UCSD-AML1 (cell line): ENCODE measurements at regions not wholly inside any gene's neighbourhood (a gene's known extent, or its start where the extent isn't known, plus 50 kb on each side); places are given as distances from the start of the nearest gene placed in this dataset.
"Not testable (repeated sequence)": the region's sequence is repeated elsewhere in the genome, so short reads cannot be mapped to it uniquely, and the experiment has no call there.

Experiments
- DNase-seq: peaks from one replicate; lab custom pipeline; 2025; ENCODE audit not compliant: unreplicated experiment; lab: John Stamatoyannopoulos, UW

GRCh38 chr14:106714446-106715428 lies 1188.4 kb downstream of the TMEM121 start:
- not testable (repeated sequence) for DNase-seq

GRCh38 chr14:106717544-106717943 lies 1191.2 kb downstream of the TMEM121 start:
- not testable (repeated sequence) for DNase-seq

DNA sequence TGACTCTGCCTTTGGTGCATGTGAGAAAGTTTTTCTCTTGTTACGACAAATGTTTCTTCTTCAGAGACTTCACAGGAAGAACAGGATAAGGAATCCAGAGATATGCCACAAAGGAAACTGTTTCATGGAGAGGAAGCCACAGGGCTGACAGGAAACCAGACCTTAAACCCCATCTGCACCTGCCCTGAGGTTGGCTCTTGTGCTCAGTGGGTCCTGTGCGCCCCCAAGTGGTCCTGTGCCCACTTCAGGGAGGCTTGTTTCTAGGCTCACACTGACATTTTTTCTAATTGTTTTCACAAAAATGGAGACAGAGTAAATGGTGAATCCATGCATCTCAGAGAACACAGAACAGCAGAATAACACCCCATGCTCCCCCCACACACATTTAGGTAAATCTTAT lies 1193.5 kb downstream of the TMEM121 start:
- not testable (repeated sequence) for DNase-seq

DNA sequence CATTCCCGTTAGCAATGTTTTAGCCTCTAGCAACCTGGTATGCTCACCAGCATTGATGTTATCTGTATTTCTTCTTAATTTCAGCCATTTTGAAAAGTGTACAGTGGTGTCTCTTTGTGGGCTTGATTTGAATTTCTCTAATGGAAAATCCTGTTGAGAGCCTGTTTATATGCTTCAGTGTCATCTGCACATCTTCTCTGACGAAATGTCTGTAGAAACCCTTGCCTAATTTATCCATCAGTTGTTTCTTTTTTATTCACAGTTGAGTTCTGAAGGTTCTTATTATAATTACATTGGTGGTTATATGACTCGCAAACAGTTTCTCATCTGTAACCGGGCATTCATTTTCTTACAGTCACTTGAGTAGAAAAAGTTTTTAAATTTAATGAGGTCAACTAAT lies 1195.5 kb downstream of the TMEM121 start:
- DNase-seq = not testable (repeated sequence)

DNA sequence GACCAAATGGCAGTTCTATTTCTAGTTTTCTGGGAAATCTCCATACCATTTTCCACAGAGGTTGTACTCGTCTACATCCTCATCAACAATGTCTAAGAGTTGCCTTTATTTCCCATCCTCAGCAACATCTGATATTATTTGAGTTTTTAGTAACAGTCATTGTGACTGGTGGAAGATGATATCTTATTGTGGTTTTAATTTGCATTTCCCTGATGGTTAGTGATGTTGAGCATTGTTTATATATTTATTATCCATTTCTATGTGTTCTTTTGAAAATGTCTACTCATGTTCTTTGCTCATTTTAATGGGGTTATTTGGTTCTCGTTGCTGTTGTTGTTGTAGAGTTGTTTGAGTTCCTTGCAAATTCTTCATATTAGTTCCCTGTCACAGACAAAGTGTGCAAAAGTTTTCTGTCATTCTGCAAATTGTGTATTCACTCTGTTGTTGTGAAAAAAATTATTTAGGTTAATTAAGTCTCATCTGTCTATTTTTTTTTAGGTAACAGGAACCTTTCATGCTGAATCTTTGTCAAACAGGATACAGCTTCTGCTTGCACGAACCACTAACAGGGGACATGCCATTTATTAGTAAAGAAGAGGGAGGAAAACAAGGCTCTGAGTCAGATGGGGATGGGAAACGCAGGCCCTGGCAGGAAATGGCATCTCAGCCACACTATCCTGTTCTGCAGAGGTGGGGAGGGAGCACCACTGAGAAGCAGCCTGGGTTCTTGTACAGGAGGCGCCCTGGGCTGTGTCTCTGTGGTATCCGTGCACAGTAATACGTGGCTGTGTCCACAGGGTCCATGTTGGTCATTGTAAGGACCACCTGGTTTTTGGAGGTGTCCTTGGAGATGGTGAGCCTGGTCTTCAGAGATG lies 1196.7 kb downstream of the TMEM121 start:
- not testable (repeated sequence) for DNase-seq

- not testable (repeated sequence) for DNase-seq
Observed at GRCh38 chr14:106727962-106728361, 1201.6 kb downstream of the TMEM121 start.

GRCh38 chr14:106728611-106729010 lies 1202.2 kb downstream of the TMEM121 start:
- DNase-seq = no peak

DNA sequence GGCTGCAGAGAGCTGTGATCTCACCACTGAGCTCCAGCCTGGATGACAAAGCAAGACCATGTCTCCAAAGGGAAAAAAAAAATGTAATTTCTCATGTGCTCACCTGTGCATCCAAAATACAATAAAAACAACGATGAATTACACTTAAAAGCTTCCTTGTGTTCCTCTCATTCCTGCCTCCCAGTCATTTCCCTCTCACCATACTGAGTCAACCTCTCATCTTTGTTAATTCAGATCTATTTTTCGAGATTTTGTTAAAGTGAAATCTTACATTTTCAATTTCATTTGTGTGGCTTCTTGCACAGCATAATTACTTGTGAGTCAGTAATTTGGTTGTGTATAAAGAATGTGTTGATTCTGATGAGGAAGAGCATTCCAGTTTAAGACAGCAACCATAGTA lies 1203.2 kb downstream of the TMEM121 start:
- no peak for DNase-seq

DNA sequence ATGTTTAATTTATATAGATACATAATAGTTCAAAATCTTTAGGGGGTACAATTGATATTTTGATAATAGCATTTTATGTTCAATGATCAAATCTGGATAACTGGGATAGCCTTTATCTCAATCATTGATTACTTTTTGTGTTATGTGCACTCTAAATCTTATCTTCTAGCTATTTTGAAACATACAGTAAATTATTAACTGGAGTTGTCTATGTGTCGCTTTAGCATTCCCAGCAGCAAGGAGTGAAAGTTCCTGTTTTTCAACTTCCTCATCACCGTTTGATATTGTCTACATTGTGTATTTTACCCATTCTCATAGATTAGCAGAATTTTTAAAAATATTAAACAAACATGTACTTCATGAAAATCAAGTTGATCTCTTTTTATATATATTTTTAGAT lies 1207.4 kb downstream of the TMEM121 start:
- no peak for DNase-seq

DNA sequence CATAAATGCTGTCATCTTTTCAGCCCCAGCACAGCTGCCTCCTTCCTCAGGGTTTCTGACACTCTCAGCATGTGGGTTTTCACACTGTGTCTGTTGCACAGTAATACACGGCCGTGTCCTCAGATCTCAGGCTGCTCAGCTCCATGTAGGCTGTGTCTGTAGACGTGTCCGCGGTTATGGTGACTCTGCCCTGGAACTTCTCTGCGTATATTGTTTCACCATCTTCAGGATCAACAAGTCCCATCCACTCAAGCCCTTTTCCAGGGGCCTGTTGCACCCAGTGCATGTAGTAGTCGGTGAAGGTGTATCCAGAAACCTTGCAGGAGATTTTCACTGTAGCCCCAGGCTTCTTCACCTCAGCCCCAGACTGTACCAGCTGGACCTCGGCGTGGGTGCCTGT lies 1210.6 kb downstream of the TMEM121 start:
- DNase-seq = no peak

DNA sequence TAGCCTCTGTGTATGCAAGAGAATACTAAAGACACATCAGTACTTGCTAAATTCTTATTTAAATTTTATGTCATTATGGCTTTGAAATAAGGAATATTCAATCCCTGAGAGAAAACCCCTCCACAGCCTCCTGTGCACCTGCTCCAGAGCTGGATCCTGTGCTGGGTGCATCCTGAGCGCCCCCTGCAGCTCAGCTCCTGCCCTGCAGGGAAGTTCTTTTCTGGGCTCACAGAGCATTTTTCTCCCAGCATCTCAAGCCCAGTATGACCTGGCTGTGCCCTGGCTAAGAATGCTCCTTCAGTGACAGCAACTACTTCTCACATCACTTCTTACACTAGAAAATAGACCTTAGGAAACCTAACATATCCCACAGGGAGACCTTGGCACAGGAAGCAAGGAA lies 1211.7 kb downstream of the TMEM121 start:
- no peak for DNase-seq

GRCh38 chr14:106738598-106739258 lies 1212.3 kb downstream of the TMEM121 start:
- DNase-seq = not testable (repeated sequence)

GRCh38 chr14:106741086-106741827 lies 1214.9 kb downstream of the TMEM121 start:
- DNase-seq = peak; percentile 22

GRCh38 chr14:106745016-106745767 lies 1218.8 kb downstream of the TMEM121 start:
- DNase-seq = peak; percentile 48

DNA sequence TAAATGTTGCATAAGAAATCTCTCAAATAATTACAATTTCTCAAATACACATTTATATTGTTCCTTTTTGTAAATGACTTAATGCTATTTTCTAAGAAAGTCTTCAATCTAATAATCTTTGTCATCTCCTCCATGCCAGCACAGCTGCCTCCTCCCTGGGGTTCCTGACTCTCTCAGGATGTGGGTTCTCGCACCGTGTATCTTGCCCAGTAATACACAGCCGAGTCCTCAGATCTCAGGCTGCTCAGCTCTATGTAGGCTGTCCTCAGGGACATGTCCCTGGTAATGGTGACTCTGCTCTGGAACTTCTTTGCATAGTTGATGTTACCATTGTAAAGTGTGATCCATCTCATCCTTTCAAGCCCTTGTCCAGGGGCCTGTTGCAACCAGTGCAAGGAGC lies 1223.7 kb downstream of the TMEM121 start:
- not testable (repeated sequence) for DNase-seq

DNA sequence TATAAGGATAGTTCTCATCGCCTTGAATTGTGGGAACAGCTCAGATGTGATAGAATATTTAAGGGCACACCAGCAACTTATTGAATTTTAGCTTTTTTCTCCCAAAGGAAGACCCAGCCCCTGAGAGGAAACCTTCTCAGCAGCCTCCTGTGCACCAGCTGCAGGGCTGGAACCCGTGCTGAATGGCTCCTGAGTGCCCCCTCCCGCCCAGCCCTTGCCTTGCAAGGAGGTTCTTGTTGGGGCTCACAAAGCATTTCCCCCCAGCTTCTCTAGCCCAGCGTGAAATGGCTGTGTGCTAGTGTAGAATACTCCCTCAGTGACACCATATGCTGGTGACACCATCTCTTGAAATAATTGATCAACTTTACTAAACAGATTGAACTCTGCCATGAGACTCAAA lies 1227.4 kb downstream of the TMEM121 start:
- not testable (repeated sequence) for DNase-seq

GRCh38 chr14:106757444-106757843 lies 1231.1 kb downstream of the TMEM121 start:
- not testable (repeated sequence) for DNase-seq

- DNase-seq = not testable (repeated sequence)
Observed at GRCh38 chr14:106761886-106762816, 1235.8 kb downstream of the TMEM121 start.
